ENCODE measurements at regions not wholly inside any gene's neighbourhood (a gene's known extent, or its start where the extent isn't known, plus 50 kb on each side); places are given as distances from the start of the nearest gene placed in this dataset.
A peak's percentile ranks its signal among the peaks of the same experiment; 100 is the strongest.

DNA sequence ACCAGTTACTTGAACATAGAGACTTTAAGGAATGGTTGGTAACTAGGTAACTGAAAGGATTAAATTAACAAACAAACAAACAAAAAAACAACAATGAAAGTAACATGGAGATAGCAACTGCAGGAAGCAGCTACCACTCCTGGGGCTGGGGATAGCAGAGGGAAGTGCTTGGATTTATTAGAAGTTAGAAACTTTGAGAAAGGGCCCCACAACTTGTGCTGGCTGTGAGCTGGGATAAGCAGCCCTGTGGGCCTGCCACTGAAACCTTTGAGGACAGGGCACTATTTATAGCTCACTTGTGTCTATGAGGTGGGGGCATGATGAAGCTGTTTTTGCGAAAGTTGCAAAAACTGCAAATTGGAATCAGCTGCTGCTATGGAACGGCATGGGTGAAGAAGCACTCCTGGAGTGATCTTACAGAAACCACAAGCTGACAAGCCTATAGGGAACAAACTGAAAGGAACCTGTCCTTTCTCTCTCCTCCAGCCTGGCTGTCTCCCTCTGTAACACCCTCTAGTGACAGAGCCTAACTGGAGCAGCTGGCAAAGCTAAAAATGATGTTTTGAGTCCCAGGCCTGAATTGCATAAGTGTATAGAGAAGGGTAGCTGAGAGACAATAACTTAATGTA, 91.4 kb upstream of the RANBP6 start:
- peak; percentile 99 for ATAC-seq
- Histone ChIP-seq H3K4me3 (no peak overlapping the region), H3K27ac (ENCODE audit: low read depth) (no peak overlapping the region)

DNA sequence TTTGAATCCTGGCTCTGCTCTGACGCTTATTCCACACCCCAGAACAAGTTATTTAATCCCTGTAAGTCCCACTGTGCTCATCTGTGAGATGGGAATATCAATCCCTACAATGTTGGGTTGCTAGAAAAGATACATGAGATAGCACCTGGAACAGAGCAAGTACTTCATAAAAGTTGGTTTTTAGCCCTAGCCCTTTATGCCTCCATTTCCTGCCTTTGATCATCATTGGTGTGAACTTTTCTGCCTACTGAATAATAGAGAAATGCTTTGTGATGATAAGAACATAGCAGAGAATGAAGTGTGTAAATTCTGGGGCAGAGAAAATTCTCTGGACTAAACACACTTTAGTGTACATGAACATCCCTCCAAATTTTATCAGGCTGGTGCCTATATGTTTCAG, 90.3 kb upstream of the RANBP6 start:
- Mint-ChIP-seq H3K27ac (no peak overlapping the region), H3K9me3 (no peaks in the 10 kb centered on the region), H3K27me3 (ENCODE audit: insufficient read depth, low read depth, poor library complexity) (no peaks in the 10 kb centered on the region), H3K4me1 (peaks cover 13% of the 10 kb centered on the region), H3K36me3 (ENCODE audit: low read depth) (no peaks in the 10 kb centered on the region), H3K4me3 (no peak overlapping the region)
- H3K4me3 ChIP-seq = no peak overlapping the region
- H4K20me1 ChIP-seq (replicated peaks; ENCODE audit: insufficient read depth) = no peaks in the 10 kb centered on the region
- no peaks in the 10 kb centered on the region for H3K36me3 ChIP-seq (ENCODE audit: insufficient read depth)
- H3K9me2 ChIP-seq (ENCODE audit: insufficient read depth) = 0 out of 2 replicates have a peak, but pooled peaks cover 4% of the 10 kb centered on the region
- H3K27me3 ChIP-seq (ENCODE audit: insufficient read depth) = no peaks in the 10 kb centered on the region
- no peak overlapping the region for H3K4me2 ChIP-seq
- no peak overlapping the region for H3K27ac ChIP-seq (ENCODE audit: low read depth)
- peak; percentile 7 for DNase-seq (ENCODE audit: low spot score)
- H2AFZ ChIP-seq = no peak overlapping the region
- no peaks in the 10 kb centered on the region for H3F3A ChIP-seq (replicated peaks; ENCODE audit: low read depth)
- H3K79me2 ChIP-seq (replicated peaks; ENCODE audit: insufficient read depth) = no peaks in the 10 kb centered on the region
- no peaks in the 10 kb centered on the region for H3K4me1 ChIP-seq (ENCODE audit: insufficient read depth)
- ATAC-seq = no peak
- TF ChIP-seq EZH2phosphoT487 (IDR thresholded peaks at IDR 0.05; ENCODE audit: unreplicated experiment) = no peak
- TF ChIP-seq NANOG (IDR thresholded peaks at IDR 0.05; ENCODE audit: borderline replicate concordance) = no peak
- TF ChIP-seq CREB1 (CRISPR knock-in tag; IDR thresholded peaks at IDR 0.05; ENCODE audit: low read depth) = no peak
- no peak for TF ChIP-seq POLR2AphosphoS5 (IDR thresholded peaks at IDR 0.05; ENCODE audit: low read depth)
- no peak for TF ChIP-seq JUNB (IDR thresholded peaks at IDR 0.05; ENCODE audit: unreplicated experiment)
- no peak for TF ChIP-seq ZNF331 (CRISPR knock-in tag; IDR thresholded peaks at IDR 0.05; ENCODE audit: low read depth)
- TF ChIP-seq ETS1 (IDR thresholded peaks at IDR 0.05) = no peak
- TF ChIP-seq, protein P1, sequence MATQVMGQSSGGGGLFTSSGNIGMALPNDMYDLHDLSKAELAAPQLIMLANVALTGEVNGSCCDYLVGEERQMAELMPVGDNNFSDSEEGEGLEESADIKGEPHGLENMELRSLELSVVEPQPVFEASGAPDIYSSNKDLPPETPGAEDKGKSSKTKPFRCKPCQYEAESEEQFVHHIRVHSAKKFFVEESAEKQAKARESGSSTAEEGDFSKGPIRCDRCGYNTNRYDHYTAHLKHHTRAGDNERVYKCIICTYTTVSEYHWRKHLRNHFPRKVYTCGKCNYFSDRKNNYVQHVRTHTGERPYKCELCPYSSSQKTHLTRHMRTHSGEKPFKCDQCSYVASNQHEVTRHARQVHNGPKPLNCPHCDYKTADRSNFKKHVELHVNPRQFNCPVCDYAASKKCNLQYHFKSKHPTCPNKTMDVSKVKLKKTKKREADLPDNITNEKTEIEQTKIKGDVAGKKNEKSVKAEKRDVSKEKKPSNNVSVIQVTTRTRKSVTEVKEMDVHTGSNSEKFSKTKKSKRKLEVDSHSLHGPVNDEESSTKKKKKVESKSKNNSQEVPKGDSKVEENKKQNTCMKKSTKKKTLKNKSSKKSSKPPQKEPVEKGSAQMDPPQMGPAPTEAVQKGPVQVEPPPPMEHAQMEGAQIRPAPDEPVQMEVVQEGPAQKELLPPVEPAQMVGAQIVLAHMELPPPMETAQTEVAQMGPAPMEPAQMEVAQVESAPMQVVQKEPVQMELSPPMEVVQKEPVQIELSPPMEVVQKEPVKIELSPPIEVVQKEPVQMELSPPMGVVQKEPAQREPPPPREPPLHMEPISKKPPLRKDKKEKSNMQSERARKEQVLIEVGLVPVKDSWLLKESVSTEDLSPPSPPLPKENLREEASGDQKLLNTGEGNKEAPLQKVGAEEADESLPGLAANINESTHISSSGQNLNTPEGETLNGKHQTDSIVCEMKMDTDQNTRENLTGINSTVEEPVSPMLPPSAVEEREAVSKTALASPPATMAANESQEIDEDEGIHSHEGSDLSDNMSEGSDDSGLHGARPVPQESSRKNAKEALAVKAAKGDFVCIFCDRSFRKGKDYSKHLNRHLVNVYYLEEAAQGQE (IDR thresholded peaks at IDR 0.05; ENCODE audit: unreplicated experiment) = no peak
- no peak for TF ChIP-seq ZNF114 (CRISPR knock-in tag; IDR thresholded peaks at IDR 0.05)
- TF ChIP-seq CTCF (conservative IDR thresholded peaks at IDR 0.05; ENCODE audit: low read depth in 2 of 2) = no peak

More for the DNA sequence above, 91.4 kb upstream of the RANBP6 start:
- H4K20me1 ChIP-seq (replicated peaks; ENCODE audit: insufficient read depth) = no peaks in the 10 kb centered on the region
- no peaks in the 10 kb centered on the region for H3F3A ChIP-seq (replicated peaks; ENCODE audit: low read depth)
- Mint-ChIP-seq H3K36me3 (ENCODE audit: low read depth) (no peaks in the 10 kb centered on the region), H3K27me3 (ENCODE audit: insufficient read depth, low read depth, poor library complexity) (no peaks in the 10 kb centered on the region), H3K4me1 (peaks cover 13% of the 10 kb centered on the region), H3K27ac (peak overlapping the region; percentile 14; the same call in 1 of the 2 replicates), H3K9me3 (no peaks in the 10 kb centered on the region), H3K4me3 (no peak overlapping the region)
- no peaks in the 10 kb centered on the region for H3K79me2 ChIP-seq (replicated peaks; ENCODE audit: insufficient read depth)
- H2AFZ ChIP-seq = peak overlapping the region; percentile 72; the same call in 1 of the 2 replicates
- H3K4me1 ChIP-seq (ENCODE audit: insufficient read depth) = no peaks in the 10 kb centered on the region
- TF ChIP-seq EZH2 (IDR thresholded peaks at IDR 0.05; ENCODE audit: low read depth, unreplicated experiment) (no peak), CTCF (conservative IDR thresholded peaks at IDR 0.05; ENCODE audit: low read depth in 2 of 2) (peak; percentile 57 to 65)
- 0 out of 2 replicates have a peak, but pooled peaks cover 4% of the 10 kb centered on the region for H3K9me2 ChIP-seq (ENCODE audit: insufficient read depth)
- no peaks in the 10 kb centered on the region for H3K36me3 ChIP-seq (ENCODE audit: insufficient read depth)
- DNase-seq (ENCODE audit: low spot score) = peak; percentile 70
- no peaks in the 10 kb centered on the region for H3K27me3 ChIP-seq (ENCODE audit: insufficient read depth)
- no peak overlapping the region for H3K4me2 ChIP-seq

All from GM23338 (cell line).